NB4 (cell line): ENCODE measurements at regions not wholly inside any gene's neighbourhood (a gene's known extent, or its start where the extent isn't known, plus 50 kb on each side); places are given as distances from the start of the nearest gene placed in this dataset.
A peak's percentile ranks its signal among the peaks of the same experiment; 100 is the strongest.

Experiments used
- DNase-seq: peaks from one replicate; pipeline ENCODE4 v3.0.0; 2010; ENCODE audit warnings: low read depth
- H3K4me3 ChIP-seq: one replicate; pipeline ENCODE4 v1.5.1; 2011; ENCODE audit warnings: mild to moderate bottlenecking, low read depth, low read length, moderate library complexity
- MYC ChIP-seq: IDR thresholded peaks from 2 replicates; pipeline ENCODE4 v1.6.1; 2011; ENCODE audit warnings: low read depth, low read length
- POLR2A ChIP-seq: IDR thresholded peaks from 2 replicates; pipeline ENCODE4 v1.6.1; 2011; ENCODE audit warnings: mild to moderate bottlenecking; ENCODE audit not compliant: insufficient read length; ENCODE audit errors: extremely low read depth
- TF ChIP-seq, protein P1 (sequence below): IDR thresholded peaks from one replicate; pipeline ENCODE4 v1.5.1; 2012; ENCODE audit warnings: low read depth, low read length
- TF ChIP-seq, protein P2 (sequence below): IDR thresholded peaks from 2 replicates; pipeline ENCODE4 v1.6.1; 2011; ENCODE audit warnings: low read depth, low read length

DNA sequence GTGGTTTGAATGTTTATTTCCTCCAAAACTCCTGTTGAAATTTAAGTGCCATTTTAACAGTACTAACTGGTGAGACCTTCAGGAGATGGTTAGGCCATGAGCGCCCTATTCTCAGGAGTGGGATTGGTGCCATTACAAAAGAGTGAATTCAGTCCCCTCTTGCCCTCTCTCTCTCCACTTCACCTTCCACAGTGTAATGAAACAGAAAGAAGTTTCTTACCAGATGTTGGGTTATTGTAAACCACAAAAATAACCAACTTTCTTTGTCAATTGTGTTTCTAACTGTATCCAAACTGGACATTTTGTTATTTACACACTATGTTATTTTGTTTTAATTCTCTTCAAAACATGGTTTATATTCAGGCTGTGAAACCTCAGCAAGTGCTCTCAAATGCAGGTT lies 1734.3 kb downstream of the PCDH7 start:
- no peak for DNase-seq
- H3K4me3 ChIP-seq, result no peak overlapping the region
- TF ChIP-seq MYC (no peak), POLR2A (no peak)
- TF ChIP-seq, protein P1, sequence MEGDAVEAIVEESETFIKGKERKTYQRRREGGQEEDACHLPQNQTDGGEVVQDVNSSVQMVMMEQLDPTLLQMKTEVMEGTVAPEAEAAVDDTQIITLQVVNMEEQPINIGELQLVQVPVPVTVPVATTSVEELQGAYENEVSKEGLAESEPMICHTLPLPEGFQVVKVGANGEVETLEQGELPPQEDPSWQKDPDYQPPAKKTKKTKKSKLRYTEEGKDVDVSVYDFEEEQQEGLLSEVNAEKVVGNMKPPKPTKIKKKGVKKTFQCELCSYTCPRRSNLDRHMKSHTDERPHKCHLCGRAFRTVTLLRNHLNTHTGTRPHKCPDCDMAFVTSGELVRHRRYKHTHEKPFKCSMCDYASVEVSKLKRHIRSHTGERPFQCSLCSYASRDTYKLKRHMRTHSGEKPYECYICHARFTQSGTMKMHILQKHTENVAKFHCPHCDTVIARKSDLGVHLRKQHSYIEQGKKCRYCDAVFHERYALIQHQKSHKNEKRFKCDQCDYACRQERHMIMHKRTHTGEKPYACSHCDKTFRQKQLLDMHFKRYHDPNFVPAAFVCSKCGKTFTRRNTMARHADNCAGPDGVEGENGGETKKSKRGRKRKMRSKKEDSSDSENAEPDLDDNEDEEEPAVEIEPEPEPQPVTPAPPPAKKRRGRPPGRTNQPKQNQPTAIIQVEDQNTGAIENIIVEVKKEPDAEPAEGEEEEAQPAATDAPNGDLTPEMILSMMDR, result no peak
- TF ChIP-seq, protein P2, sequence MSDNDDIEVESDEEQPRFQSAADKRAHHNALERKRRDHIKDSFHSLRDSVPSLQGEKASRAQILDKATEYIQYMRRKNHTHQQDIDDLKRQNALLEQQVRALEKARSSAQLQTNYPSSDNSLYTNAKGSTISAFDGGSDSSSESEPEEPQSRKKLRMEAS, result no peak

DNA sequence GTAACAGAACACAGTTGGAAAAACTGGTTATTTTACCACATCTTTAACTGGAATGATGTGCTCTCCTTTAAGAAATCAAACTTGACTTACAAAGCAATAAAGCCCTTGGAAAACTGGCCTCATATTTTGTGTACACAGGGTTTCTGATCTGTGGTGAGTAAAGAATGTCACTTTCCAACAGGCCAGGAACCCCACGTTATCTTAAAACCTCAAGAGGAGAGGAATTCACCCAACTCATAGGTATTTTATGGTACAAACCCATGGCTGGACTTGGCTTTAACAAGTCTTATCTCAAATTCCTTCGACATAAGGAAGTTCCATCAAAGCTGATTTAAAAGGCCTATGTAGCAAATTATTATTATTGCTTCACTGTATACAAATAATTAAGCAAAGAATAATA lies 1735.1 kb downstream of the PCDH7 start:
- TF ChIP-seq, protein P2, result no peak
- TF ChIP-seq MYC (no peak), POLR2A (no peak)
- TF ChIP-seq, protein P1, result no peak
- H3K4me3 ChIP-seq, result no peak overlapping the region
- DNase-seq, result no peak

DNA sequence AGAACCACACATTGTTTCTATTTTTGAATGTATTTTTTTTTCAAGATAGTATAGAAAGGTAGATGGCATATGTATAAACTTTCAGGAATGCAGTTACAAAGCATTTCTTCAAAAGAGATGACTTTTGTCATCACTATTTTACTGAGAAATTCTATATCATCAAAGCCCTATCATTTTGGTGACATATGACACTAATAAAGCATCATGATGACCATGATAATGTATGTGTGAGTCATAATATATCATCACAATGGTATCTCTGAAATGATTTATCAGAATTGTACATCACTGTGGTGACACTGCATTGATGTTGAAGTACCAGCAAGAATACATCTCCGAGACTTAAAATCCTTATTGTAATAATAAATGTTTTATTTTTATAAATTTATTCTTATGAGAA lies 1740.8 kb downstream of the PCDH7 start:
- no peak for TF ChIP-seq MYC
- DNase-seq, result no peak
- H3K4me3 ChIP-seq, result no peak overlapping the region

DNA sequence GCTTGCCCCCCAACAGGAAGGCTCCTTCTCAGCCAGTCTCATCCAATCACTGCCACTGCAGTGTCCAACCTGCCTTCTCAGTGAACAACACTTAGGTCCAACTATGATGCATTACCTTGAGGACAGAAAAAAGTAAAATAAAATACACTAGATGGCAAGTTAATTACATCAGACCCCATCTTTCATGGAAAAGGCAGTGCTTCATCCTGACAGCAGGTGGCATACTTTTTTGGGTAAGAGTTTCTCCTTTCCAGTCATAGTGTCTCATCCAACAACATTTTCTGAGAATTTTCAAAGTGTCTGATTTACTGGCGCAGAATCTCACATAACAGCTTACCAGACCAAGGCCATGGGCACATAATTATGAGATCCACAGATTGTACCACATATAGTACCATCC lies 1742.8 kb downstream of the PCDH7 start:
- DNase-seq, result peak; percentile 46
- no peak overlapping the region for H3K4me3 ChIP-seq
- TF ChIP-seq, protein P1, result peak; percentile 75
- no peak for TF ChIP-seq POLR2A

DNA sequence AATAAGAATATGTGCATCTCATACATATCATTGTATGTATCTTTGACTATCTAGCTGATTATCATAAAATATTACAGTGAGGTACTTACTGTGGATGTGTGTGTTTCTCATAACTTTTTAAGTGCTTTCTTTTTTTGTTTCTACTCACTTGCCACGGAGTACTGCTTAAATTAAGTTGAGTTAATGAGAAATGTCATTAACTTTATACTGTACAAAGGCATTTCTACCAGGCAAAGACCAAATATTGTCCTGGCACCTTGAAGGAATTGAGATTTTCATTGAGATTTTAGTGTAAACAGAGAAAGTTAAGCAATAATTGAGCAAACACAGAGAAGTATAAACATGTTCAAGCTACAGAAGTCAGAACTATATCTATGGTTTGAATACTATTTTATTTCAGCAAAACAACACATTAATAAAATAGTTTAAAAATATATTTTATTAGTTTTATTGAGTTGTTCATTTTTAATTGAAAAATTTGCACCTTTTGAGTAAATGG lies 1750.0 kb downstream of the PCDH7 start:
- no peak for DNase-seq
- TF ChIP-seq POLR2A (no peak), MYC (no peak)
- TF ChIP-seq, protein P1, result no peak
- TF ChIP-seq, protein P2, result no peak
- no peak overlapping the region for H3K4me3 ChIP-seq

DNA sequence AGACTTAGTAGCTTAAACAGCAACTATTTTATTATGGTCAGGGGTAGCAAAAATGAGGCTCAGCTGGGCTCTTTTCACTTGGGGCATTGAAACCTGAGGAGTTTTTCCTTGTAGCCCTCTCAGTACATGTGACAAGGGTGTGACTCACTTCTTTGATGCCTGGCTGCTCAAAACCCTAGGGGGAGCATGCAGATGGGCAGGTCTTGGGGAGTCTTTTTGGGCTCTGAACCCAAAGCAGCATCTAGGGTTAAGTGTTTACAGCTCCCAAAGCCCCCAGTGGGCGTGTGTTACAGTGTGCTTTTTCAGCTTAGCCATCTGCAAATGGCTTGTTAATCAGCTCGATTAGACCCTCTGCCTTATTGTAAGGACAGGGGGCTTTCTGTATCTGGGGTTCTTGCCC lies 1752.7 kb downstream of the PCDH7 start:
- TF ChIP-seq, protein P1, result no peak
- TF ChIP-seq, protein P2, result no peak
- TF ChIP-seq MYC (no peak), POLR2A (no peak)
- DNase-seq, result no peak
- H3K4me3 ChIP-seq, result no peak overlapping the region
